SU-DHL-6 (cell line): ENCODE measurements at regions not wholly inside any gene's neighbourhood (a gene's known extent, or its start where the extent isn't known, plus 50 kb on each side); places are given as distances from the start of the nearest gene placed in this dataset.

Experiments used
- H2AFZ ChIP-seq: fragments of 200-600 bp; sonication (generic); 2 replicates; pipeline ENCODE4 v1.6.1; 2014; ENCODE audit warnings: low read depth, mild to moderate bottlenecking, moderate library complexity, mixed read lengths, antibody characterized with exemption, low read length; ENCODE audit not compliant: severe bottlenecking
- H3F3A ChIP-seq: fragments of 200-600 bp; shearing (Covaris generic); 2 replicates; pipeline ENCODE4 v1.6.0; 2016; ENCODE audit warnings: antibody characterized with exemption, mild to moderate bottlenecking; ENCODE audit not compliant: insufficient read depth
- H3K27ac ChIP-seq: fragments of 200-600 bp; sonication (generic); 2 replicates; pipeline ENCODE4 v1.5.1; 2016; ENCODE audit warnings: low read depth, mild to moderate bottlenecking, low read length, moderate library complexity, mixed read lengths
- H3K27me3 ChIP-seq: fragments of 200-600 bp; sonication (generic), shearing (Covaris generic); 2 replicates; pipeline ENCODE4 v1.6.0; 2014; ENCODE audit warnings: mild to moderate bottlenecking, low read length
- H3K36me3 ChIP-seq: fragments of 200-600 bp; sonication (generic); 2 replicates; pipeline ENCODE4 v1.6.1; 2014; ENCODE audit warnings: mild to moderate bottlenecking, low read length, mixed read lengths
- H3K4me2 ChIP-seq: fragments of 300-600, 200-600 bp; shearing (Covaris generic), sonication (generic); 2 replicates; pipeline ENCODE4 v1.6.0; 2014; ENCODE audit warnings: low read length, low read depth, mild to moderate bottlenecking; ENCODE audit not compliant: poor library complexity, severe bottlenecking
- H3K4me3 ChIP-seq: fragments of 200-600 bp; sonication (generic); 2 replicates; pipeline ENCODE4 v1.5.1; 2014; ENCODE audit warnings: antibody characterized with exemption, low read length, mild to moderate bottlenecking, mixed read lengths; ENCODE audit not compliant: insufficient read depth, poor library complexity, severe bottlenecking
- H3K79me2 ChIP-seq: fragments of 200-600 bp; sonication (generic); 2 replicates; pipeline ENCODE4 v1.6.1; 2014; ENCODE audit warnings: mild to moderate bottlenecking, low read length, moderate library complexity; ENCODE audit not compliant: insufficient read depth
- H3K9ac ChIP-seq: fragments of 200-600 bp; sonication (generic); 2 replicates; pipeline ENCODE4 v1.7.0; 2014; ENCODE audit warnings: mild to moderate bottlenecking, low read length
- H3K9me2 ChIP-seq: fragments of 200-600 bp; sonication (generic); replicated peaks from 2 replicates; pipeline ENCODE4 v1.6.1; 2014; ENCODE audit warnings: low read length; ENCODE audit not compliant: insufficient read depth
- H3K9me3 ChIP-seq: fragments of 200-600 bp; sonication (generic); 2 replicates; pipeline ENCODE4 v1.6.1; 2014; ENCODE audit warnings: low read length, mixed read lengths; ENCODE audit not compliant: insufficient read depth
- H4K20me1 ChIP-seq: fragments of 200-600 bp; sonication (generic); 2 replicates; pipeline ENCODE4 v1.6.1; 2014; ENCODE audit warnings: low read depth, mild to moderate bottlenecking, antibody characterized with exemption, low read length, moderate library complexity, mixed read lengths
- EZH2phosphoT487 ChIP-seq: fragments of 200-600 bp; sonication (generic), shearing (Covaris generic); conservative IDR thresholded peaks from 2 replicates; pipeline ENCODE4 v1.6.1; 2018; ENCODE audit warnings: mild to moderate bottlenecking, antibody characterized with exemption, low read length, moderate library complexity, mixed read lengths
- TF ChIP-seq, protein P1 (sequence below): fragments of 200-600 bp; sonication (generic); IDR thresholded peaks from one replicate; pipeline ENCODE4 v1.5.1; 2017; ENCODE audit warnings: antibody characterized with exemption, mild to moderate bottlenecking, low read length, moderate library complexity; ENCODE audit not compliant: insufficient read depth, poor library complexity, severe bottlenecking

DNA sequence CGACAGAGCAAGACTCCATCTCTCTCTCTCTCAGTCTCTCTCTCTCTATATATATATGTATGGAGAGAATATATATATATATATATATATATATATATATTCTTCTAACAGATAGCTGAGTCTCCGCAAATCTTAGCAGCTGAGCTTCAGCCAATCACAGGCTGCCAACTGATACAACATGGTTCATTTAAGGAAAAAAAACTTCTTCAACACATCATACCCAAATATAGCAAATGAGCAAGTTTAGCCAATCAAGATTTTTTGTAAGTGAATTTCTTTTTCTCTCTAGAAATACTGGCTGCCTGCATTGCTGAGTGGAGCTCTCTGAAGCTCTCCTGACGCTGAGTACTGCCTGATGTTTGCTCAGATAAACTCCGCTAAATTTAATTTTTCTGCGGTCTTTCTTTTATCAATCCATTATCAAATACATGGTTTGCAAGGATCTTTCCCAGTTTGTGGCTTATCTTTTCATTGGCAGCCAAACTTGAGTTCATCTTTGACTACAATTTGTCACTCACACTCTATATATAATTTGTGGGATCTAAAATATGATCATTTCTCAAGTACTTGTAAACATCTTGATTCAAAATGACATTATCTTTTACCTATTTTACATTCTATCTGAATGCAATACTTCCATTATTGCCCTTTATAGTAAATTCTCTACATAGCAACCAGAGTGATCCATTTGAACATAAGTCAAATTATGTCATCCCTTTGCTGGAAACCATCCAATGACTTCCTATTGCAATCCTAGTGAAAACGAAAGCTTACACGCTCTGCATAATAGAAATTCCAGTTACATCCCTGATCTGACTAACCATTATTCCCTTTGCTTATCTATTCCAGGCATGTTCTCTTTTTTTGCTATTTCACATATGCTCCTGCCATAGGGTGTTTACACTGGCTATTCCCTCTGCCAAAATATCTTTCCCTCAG, 2131.7 kb downstream of the MRPL39 start:
- no peak overlapping the region for H3K4me2 ChIP-seq
- H2AFZ ChIP-seq: no peak overlapping the region
- H3K9ac ChIP-seq: no peak overlapping the region
- H3K9me2 ChIP-seq: no peaks in the 10 kb centered on the region
- H3K9me3 ChIP-seq: no peaks in the 10 kb centered on the region
- no peak overlapping the region for H3K27ac ChIP-seq
- no peaks in the 10 kb centered on the region for H3K79me2 ChIP-seq
- no peak for TF ChIP-seq EZH2phosphoT487
- TF ChIP-seq, protein P1, sequence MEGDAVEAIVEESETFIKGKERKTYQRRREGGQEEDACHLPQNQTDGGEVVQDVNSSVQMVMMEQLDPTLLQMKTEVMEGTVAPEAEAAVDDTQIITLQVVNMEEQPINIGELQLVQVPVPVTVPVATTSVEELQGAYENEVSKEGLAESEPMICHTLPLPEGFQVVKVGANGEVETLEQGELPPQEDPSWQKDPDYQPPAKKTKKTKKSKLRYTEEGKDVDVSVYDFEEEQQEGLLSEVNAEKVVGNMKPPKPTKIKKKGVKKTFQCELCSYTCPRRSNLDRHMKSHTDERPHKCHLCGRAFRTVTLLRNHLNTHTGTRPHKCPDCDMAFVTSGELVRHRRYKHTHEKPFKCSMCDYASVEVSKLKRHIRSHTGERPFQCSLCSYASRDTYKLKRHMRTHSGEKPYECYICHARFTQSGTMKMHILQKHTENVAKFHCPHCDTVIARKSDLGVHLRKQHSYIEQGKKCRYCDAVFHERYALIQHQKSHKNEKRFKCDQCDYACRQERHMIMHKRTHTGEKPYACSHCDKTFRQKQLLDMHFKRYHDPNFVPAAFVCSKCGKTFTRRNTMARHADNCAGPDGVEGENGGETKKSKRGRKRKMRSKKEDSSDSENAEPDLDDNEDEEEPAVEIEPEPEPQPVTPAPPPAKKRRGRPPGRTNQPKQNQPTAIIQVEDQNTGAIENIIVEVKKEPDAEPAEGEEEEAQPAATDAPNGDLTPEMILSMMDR: no peak
- peaks cover 3% of the 10 kb centered on the region; the same call in 1 of the 2 replicates for H3K36me3 ChIP-seq
- no peaks in the 10 kb centered on the region for H3F3A ChIP-seq
- no peaks in the 10 kb centered on the region for H4K20me1 ChIP-seq
- H3K4me3 ChIP-seq: no peak overlapping the region
- H3K27me3 ChIP-seq: no peaks in the 10 kb centered on the region

DNA sequence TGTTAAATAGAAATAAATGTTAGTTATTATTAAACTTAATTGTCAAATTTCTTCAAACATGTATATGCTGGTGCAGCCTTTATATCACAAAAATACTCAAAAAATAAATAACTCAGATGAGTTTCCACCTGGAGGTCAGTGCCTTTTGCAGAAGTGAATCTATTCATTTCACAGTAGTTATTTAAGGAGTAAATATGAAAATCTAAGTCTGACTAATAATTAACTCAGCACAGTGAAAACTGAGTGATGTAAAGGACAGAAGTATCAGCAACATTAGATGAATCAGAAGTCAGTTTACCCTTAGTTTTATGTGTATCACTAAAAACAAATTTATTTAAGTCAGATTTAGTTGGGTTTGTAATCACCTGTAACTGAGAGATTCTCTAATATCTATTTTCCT, 2135.4 kb downstream of the MRPL39 start:
- no peaks in the 10 kb centered on the region for H3K36me3 ChIP-seq
- no peak overlapping the region for H3K4me3 ChIP-seq
- H3K27ac ChIP-seq: no peak overlapping the region
- no peak overlapping the region for H3K4me2 ChIP-seq
- no peaks in the 10 kb centered on the region for H3F3A ChIP-seq
- H3K27me3 ChIP-seq: no peaks in the 10 kb centered on the region
- H2AFZ ChIP-seq: peak overlapping the region; percentile 79
- H3K9ac ChIP-seq: no peak overlapping the region
- H3K9me2 ChIP-seq: no peaks in the 10 kb centered on the region
- no peaks in the 10 kb centered on the region for H3K9me3 ChIP-seq
- no peaks in the 10 kb centered on the region for H3K79me2 ChIP-seq
- TF ChIP-seq EZH2phosphoT487: no peak
- TF ChIP-seq, protein P1: no peak
- no peaks in the 10 kb centered on the region for H4K20me1 ChIP-seq

DNA sequence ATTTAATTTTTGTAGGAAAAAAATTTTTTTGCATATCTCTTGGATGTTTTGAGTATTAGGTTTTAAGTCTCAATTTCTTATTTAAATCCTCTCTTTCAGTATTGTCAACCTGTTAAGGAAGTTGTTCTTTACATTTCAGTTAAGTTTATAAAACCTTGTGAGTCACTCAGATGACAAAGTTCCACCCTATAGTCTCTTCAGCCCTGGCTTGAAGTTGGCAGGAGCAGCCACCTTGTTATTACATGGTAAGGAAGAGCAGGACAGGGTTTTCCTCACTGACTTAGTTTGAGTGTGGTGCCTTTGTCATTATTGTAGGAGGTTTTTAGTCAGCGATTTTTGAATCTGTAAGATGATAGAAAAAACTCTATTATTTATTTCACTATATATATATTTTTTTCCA, 2143.9 kb downstream of the MRPL39 start:
- Histone ChIP-seq H3K27me3 (no peaks in the 10 kb centered on the region), H3K9me2 (no peaks in the 10 kb centered on the region; the same call in 1 of the 2 replicates), H3K27ac (no peak overlapping the region), H3K4me3 (no peak overlapping the region), H3K36me3 (no peaks in the 10 kb centered on the region), H3F3A (no peaks in the 10 kb centered on the region), H3K9me3 (no peaks in the 10 kb centered on the region), H3K79me2 (no peaks in the 10 kb centered on the region), H2AFZ (no peak overlapping the region), H3K9ac (no peak overlapping the region), H3K4me2 (no peak overlapping the region), H4K20me1 (no peaks in the 10 kb centered on the region)
- TF ChIP-seq EZH2phosphoT487: no peak
- TF ChIP-seq, protein P1: no peak
